Hepatocyte (in vitro differentiated cells): ENCODE measurements at regions not wholly inside any gene's neighbourhood (a gene's known extent, or its start where the extent isn't known, plus 50 kb on each side); places are given as distances from the start of the nearest gene placed in this dataset.

Experiments
- EZH2phosphoT487 ChIP-seq: fragments of 200-600 bp; sonication (generic); IDR thresholded peaks from one replicate; pipeline ENCODE4 v1.6.1; 2018; ENCODE audit warnings: antibody characterized with exemption, mild to moderate bottlenecking, low read depth, moderate library complexity; ENCODE audit not compliant: unreplicated experiment, severe bottlenecking
- TF ChIP-seq, protein P1 (sequence below): fragments of 200-600 bp; sonication (generic); IDR thresholded peaks from 2 replicates; pipeline ENCODE4 v1.5.1; 2016; ENCODE audit warnings: antibody characterized with exemption, mild to moderate bottlenecking; ENCODE audit not compliant: poor library complexity

GRCh38 chr10:78904196-78904595 is 164.6 kb upstream of the ZMIZ1 start:
- TF ChIP-seq, protein P1, sequence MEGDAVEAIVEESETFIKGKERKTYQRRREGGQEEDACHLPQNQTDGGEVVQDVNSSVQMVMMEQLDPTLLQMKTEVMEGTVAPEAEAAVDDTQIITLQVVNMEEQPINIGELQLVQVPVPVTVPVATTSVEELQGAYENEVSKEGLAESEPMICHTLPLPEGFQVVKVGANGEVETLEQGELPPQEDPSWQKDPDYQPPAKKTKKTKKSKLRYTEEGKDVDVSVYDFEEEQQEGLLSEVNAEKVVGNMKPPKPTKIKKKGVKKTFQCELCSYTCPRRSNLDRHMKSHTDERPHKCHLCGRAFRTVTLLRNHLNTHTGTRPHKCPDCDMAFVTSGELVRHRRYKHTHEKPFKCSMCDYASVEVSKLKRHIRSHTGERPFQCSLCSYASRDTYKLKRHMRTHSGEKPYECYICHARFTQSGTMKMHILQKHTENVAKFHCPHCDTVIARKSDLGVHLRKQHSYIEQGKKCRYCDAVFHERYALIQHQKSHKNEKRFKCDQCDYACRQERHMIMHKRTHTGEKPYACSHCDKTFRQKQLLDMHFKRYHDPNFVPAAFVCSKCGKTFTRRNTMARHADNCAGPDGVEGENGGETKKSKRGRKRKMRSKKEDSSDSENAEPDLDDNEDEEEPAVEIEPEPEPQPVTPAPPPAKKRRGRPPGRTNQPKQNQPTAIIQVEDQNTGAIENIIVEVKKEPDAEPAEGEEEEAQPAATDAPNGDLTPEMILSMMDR: no peak
- TF ChIP-seq EZH2phosphoT487: no peak
